Activated T-cell treated with anti-CD3 and anti-CD28 coated beads for 1 hour (primary cell): ENCODE measurements at regions not wholly inside any gene's neighbourhood (a gene's known extent, or its start where the extent isn't known, plus 50 kb on each side); places are given as distances from the start of the nearest gene placed in this dataset.

Experiments
- DNase-seq: peaks from one replicate; pipeline ENCODE4 v3.0.0-alpha.2; 2020; ENCODE audit warnings: low read depth

DNA sequence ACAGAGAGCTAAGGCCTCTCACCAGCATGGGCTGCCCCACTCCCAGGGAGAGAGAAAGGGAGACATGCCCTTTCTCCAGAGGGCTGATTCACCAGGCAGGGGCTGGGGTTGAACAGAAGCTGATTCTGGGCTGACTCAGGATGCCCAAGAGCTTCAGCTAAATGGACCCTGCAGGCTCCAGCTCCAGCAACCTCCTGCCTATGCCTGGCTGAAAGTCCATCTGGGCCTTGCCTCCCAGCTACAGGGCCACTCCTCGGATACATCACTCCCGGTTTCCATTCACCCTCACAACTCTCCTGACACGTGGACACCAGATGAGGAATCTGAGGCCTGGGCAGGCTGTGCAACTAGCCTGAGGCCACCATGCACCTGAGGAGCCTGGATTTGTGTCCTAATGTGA, 215.5 kb downstream of the BUD13 start:
- DNase-seq: no peak

GRCh38 chr11:116556483-116556882, 216.3 kb downstream of the BUD13 start:
- DNase-seq: no peak

GRCh38 chr11:116553482-116553881, 219.3 kb downstream of the BUD13 start:
- DNase-seq: no peak

- no peak for DNase-seq
Measured at GRCh38 chr11:116551576-116551975, 221.2 kb downstream of the BUD13 start.

DNA sequence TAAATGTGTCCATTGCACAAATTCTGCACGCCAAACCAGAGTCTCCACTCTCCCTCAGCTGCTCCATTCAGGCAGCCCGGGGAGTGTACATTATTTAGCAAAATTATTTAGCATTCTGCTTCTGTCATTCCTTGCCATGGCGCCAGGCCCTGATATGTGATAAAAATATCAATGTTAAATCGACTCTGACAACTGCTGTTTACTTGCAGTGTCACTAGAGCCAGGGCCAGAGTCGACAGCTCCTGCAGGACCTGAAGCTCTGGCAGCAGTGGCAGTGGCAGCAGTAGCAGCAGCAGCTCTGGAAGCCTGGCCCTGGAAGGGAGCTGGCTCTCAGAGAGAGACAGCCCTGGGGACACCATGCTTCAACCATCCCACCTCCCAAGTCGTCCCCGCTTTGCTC, 224.5 kb downstream of the BUD13 start:
- DNase-seq: no peak

GRCh38 chr11:116547571-116547970, 225.2 kb downstream of the BUD13 start:
- no peak for DNase-seq

- no peak for DNase-seq
Measured at GRCh38 chr11:116545912-116546311, 226.9 kb downstream of the BUD13 start.

GRCh38 chr11:116544721-116545120, 228.1 kb downstream of the BUD13 start:
- DNase-seq: no peak

DNA sequence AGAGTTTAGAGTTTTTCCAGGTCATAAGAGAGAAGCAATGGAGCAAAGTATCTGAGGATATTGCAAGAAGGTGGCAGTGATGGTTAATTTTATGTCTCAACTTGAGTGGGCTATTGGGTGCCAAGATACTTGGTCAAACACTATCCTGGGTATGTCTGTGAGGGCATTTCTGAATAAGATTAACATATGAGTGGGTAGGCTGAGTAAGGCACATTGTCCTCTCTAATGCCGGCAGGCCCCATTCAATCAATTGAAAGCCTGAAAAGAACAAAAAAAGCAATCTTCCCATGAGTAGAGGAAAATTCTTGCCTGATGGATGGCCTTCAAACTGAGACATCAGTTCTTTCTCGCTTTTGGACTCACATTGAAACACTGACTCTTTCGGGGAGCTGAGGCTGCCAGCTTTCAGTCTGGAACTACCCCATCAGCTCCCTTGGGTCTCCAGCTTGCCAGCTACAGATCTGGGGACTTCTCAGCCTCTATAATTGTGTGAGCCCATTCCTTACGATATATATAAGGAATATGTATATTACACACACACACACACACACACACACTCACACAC, 228.8 kb downstream of the BUD13 start:
- no peak for DNase-seq

GRCh38 chr11:116543099-116543498, 229.7 kb downstream of the BUD13 start:
- no peak for DNase-seq

DNA sequence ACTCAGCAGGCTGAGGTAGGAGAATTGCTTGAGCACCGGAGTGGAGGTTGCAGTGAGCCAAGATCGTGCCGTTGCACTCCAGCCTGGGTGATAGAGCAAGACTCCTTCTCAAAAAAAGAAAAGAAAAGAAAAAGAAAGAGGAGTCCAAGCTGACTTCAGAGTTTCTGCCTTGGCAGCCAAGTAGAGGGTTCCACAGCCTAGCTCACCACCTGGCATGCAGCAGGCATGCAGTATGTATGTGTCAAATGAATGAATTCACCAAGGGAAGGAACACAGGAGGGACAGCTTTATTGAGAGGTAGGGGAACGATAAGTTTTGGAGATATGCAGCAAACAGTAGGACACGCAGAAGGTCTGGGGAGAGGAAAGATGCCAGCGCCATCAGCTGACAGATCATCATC, 230.4 kb downstream of the BUD13 start:
- no peak for DNase-seq

- DNase-seq: no peak
Measured at GRCh38 chr11:116541460-116541859, 231.3 kb downstream of the BUD13 start.

DNA sequence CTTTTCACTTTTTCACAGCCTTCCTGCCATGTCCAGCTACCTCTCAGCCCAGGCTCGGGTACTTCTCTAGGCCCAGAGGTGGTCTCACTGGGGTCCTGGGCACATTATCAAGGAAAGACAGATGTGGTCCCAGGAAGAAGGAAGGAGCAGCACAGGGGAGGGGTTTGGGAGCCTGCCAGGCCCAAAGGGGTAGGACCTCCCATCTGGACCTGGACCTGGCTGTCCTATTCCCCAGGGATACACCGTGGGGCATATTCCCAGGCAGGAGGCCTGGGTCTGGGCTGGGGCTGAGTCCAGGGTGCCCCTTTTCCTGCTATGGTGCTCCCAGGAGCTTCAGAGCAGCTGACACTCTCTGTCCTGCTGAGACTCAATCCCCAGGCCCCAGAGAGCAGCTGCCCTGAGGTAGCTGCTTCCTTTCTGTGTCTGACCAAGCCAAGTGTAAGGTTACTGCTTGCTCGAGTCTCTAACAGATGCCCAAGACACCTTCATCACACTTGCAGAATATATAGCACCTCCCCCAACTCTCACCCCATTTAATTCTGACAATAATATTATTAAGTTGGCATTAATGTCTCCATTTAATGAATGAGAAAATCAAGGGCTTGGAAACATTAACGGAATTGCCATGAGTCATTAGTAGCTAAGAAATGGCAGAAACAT, 232.0 kb downstream of the BUD13 start:
- DNase-seq: no peak

DNA sequence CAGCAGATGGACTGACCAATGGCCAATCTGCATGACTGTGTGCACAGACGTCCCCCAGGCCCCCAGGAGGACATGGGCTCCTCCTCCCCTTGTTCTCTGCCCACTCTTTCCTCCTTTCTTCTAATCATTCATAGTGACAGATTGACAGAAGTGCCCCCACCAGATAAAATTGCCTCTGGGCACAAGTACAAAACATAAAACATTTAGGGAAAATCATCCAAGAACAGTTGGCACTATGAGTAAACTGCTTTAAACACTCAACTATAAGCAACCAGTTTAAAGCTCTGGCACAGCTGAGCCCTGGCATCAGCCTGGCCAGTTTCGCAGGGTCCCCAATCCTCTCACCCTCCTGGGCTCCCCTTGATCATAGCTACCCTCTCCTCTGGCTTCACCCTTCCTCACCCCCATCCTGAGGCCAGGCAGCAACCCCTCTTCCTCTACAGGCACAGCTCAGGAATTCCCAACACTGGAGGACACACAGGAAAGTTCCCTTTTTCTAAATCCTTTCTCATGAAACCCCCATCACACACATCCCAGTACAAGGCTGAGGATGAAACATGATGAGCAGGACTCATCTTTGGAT, 232.9 kb downstream of the BUD13 start:
- DNase-seq: no peak

DNA sequence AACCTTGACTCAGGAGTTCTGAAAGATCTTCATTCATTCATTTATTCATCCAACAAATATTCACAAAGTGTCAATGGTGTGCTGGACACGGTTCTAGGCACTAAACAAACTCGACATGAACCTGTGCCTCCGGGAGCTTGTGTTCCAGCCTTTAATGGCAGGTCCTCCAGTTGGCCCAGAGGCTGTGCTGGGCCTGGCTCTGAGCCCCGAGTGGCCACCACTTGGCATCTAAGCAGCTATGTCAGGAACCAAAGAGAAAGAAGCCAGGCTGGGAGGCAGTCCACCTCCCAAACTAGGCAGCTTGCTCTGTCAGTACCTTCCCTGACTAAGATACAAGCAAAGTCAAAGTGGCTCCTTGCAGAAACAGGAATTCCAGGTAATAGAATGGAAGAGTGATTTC, 233.6 kb downstream of the BUD13 start:
- no peak for DNase-seq

DNA sequence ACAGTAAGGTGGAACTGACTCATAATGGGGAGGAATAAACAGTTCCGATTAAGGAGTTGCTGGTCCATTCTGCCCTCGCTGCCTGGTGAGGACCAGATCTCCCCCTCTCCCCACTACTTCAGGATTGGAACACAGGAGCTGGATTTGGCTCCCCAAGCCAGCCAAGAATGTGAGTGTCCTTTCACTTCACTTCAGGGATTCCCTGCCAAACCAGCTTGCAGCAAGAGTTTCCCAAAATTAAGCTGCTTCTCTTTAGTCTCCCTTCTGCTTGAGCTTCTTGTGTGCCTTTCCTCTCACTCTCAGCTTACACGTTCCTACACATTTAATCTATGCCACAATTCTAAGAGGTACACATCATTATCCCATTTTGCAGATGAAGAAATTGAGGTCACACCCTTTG, 234.1 kb downstream of the BUD13 start:
- DNase-seq: no peak

- no peak for DNase-seq
Measured at GRCh38 chr11:116537709-116538108, 235.1 kb downstream of the BUD13 start.

GRCh38 chr11:116537121-116537520, 235.7 kb downstream of the BUD13 start:
- DNase-seq: no peak

DNA sequence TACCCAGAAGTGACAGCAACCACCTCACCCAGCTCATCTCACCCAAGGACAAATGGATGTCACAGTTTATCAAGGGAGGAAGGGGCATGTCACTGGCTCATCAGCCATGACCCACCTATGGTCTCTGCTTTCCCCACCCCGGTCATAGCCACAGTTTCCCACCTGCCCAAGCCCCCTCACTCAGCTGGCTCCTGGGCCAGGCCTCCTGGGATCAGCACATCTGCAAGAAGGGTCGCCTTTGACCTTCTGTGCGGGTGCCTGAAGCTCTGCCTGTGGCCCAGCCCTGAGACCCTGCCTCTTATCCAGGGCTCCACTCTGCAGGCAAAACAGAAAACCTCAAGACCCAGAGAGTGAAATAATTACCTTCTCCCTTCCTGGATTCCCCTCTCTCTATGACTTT, 236.4 kb downstream of the BUD13 start:
- no peak for DNase-seq

- no peak for DNase-seq
Measured at GRCh38 chr11:116535994-116536393, 236.8 kb downstream of the BUD13 start.

DNA sequence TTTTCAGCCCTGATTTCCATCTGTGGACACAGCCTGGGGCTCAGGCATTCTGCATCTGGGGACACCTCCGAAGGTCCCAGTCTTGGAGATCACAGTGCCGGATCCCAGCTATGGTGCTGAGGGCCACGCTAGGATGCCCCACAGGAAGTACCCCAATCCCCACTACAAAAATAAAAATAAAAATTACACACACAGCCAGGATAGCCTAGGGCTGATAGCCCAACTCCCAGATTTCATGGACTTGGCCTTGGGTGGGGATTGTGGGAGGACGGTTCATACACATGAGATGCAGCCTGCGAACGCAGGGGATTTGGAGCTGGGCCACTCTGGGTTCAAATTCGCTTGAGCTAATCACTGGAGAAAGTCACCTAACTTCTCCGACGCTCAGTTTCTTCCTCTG, 237.7 kb downstream of the BUD13 start:
- no peak for DNase-seq

DNA sequence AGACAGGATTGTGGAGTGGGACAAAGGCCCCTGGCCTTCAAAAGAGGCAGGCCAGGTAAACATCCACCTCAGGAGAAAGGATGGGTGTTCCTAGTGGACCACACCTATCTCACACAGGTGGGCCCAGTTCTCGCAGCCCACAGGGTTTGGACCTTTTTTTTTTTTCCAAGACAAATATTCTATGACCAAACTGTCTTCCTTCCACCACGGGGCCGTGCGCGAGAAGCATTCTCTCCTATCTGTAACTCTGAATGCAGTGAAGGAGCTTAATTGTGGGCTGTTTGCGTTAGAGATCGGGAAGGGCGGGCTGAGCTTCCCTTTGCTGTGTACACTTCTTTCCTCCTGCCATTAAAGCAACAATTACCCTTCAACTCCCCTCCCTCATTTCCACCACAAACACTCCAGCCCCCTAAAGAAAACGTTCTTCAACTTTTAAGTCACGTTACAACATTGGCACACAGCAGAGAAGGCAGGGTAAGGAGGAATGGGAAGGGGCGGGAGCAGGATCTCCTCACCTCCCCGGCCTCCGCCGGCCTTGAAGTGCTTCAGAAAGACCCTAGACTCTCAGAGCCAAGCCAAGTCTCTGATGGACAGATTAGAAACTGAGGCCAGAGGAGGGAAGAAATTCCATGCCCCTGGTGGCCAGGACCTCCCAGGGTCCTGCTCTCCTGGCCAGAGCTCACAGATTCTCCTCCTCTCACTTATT, 238.4 kb downstream of the BUD13 start:
- no peak for DNase-seq

GRCh38 chr11:116533186-116533825, 239.5 kb downstream of the BUD13 start:
- no peak for DNase-seq
